Gastroesophageal sphincter (tissue), 3 donors: ENCODE measurements at regions not wholly inside any gene's neighbourhood (a gene's known extent, or its start where the extent isn't known, plus 50 kb on each side); places are given as distances from the start of the nearest gene placed in this dataset.

Source experiments
- EP300 ChIP-seq: sonication (generic); formaldehyde crosslinking; IDR thresholded peaks from one replicate; pipeline ENCODE4 v1.6.1; 2017; ENCODE audit warnings: antibody characterized with exemption, mild to moderate bottlenecking
- TF ChIP-seq, protein P1 (sequence below), 4 experiments: fragments of 200-600 bp in 2 of 4; fragments of 450-650 bp in 2 of 4; sonication (generic) in 1 of 4; IDR thresholded peaks; one replicate each; pipeline ENCODE4 v1.5.1; 2017 to 2019; ENCODE audit warnings: antibody characterized with exemption in 4 of 4, mild to moderate bottlenecking in 2 of 4, moderate library complexity in 2 of 4

DNA sequence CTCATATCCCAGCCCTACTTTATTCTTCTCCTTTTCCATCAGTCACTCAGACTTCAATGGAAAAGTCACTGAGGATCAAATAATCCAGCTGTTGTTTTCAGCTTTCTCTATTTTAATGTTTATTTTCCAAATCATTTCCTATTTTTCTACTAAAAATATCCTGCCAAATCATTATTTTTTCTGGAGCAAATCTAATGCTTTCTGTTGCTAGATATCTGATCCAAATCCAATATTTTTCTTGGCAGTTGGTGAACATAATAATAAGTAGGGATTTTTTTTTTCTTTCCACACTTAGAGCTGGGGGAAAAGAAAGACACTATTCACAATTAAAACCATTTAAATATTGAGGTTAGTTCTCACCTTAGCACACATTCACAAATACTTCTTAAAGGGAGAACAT lies 656.1 kb downstream of the DACH1 start:
- TF ChIP-seq, protein P1, sequence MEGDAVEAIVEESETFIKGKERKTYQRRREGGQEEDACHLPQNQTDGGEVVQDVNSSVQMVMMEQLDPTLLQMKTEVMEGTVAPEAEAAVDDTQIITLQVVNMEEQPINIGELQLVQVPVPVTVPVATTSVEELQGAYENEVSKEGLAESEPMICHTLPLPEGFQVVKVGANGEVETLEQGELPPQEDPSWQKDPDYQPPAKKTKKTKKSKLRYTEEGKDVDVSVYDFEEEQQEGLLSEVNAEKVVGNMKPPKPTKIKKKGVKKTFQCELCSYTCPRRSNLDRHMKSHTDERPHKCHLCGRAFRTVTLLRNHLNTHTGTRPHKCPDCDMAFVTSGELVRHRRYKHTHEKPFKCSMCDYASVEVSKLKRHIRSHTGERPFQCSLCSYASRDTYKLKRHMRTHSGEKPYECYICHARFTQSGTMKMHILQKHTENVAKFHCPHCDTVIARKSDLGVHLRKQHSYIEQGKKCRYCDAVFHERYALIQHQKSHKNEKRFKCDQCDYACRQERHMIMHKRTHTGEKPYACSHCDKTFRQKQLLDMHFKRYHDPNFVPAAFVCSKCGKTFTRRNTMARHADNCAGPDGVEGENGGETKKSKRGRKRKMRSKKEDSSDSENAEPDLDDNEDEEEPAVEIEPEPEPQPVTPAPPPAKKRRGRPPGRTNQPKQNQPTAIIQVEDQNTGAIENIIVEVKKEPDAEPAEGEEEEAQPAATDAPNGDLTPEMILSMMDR (IDR thresholded peaks at IDR 0.05) = no peak
- TF ChIP-seq EP300 = no peak
